HG03045 (cell line): ENCODE measurements at regions not wholly inside any gene's neighbourhood (a gene's known extent, or its start where the extent isn't known, plus 50 kb on each side); places are given as distances from the start of the nearest gene placed in this dataset.
"Not testable (repeated sequence)": the region's sequence is repeated elsewhere in the genome, so short reads cannot be mapped to it uniquely, and the experiment has no call there.

Source experiments
- ATAC-seq: cut with Tn5 transposase; IDR thresholded peaks from one replicate; pipeline ENCODE4 v1.9.1; 2021; ENCODE audit warnings: mild to moderate bottlenecking, moderate library complexity; ENCODE audit not compliant: unreplicated experiment

DNA sequence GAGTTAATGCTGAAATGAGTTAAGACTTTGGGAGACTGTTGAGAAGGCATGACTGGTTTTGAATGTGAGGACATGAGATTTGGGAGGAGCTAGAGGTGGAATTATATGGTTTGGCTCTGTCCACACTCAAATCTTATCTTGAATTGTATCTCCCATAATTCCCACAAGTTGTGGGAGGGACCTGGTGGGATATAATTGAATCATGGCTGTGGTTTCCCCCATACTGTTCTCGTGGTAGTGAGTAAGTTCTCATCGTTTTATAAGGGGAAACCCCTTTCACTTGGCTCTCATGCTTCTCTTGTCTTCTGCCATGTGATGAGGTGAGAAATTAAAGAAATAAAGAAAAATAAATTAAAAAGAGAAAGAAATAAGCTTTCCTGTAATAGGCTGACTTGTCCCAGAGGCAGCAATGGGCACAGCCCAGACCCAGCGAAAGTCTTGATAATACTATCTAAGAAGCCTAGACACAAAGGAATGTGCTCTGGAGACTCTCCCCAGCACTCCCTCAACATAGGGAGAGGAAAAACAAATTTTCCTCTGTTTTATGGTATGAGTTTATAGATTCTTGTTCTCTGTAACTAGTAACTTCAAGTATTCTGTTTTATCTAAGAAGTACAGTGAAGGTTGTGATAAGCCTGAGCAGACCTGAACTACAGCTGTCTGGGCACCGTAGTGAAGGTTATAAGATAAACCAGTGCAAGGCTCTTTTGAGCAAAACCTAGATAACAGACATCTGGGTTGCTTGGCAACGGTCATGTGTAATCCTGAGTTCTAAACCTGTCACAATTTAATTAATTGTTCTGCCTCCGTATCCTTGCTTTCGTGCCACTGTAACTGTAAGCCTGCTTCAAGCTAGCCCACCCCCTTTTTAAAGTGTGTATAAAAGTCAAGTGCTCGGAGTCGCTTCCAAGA, 88.9 kb upstream of the ECI2 start:
- ATAC-seq, result no peak

DNA sequence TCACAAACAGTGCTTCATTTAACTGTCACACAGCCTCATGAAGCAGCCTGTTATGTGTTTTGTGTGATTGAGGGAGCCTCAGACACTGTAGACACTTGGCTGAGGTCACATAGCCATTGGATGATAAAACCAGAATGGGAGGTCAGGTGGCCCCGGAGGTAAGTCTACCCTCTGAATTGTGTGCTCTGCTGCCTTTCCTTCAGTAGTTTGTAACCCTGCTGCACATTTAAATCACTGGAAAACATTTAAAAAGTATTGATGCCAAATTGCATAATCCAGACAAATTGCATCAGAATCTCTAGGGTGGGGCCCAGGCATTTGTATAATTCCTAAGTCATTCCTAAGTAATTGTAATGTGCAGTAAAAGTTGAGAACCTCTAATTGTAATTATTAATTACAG, 85.2 kb upstream of the ECI2 start:
- ATAC-seq, result no peak

- not testable (repeated sequence) for ATAC-seq
Observed at GRCh38 chr6:4218619-4219317, 83.4 kb upstream of the ECI2 start.

- ATAC-seq, result no peak
Observed at GRCh38 chr6:4212588-4212987, 77.2 kb upstream of the ECI2 start.

- no peak for ATAC-seq
Observed at GRCh38 chr6:4210629-4211419, 75.4 kb upstream of the ECI2 start.

DNA sequence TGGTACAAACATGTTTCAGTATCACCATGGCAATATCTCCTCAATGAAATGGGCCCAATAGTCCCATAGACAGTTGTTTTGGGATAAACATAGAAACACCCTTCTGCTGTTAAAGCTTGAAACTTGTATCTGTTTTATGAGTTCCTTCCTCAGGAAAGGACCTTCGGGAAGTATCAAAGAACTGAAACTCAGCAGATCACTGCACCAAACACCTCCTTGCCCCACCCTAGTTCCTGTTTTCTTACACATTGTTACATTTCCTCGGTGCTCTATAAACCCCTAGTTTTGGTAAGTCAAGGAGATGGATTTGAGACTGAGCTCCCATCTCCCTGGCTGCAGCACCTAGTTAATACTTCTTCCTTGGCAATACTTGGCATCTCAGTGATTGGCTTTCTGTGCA, 73.8 kb upstream of the ECI2 start:
- no peak for ATAC-seq

DNA sequence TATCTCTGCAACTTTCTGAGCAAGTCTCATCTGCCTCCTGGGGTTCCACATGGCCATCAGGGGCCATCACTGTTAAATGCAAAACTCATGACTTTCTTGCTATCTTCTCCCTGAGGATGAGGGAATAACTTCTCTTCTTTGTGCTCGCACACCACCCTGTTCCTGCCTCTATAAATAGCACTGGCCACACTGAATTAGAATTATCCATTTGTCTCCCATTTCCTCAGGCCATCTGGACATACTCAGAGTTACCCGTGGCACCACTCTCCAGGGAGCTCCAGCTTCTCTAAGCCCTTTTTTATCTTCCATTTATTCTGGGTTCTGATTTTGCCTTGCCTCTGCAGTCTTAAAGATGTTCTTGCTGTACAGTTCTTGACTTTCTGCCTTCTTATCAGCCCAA, 72.8 kb upstream of the ECI2 start:
- no peak for ATAC-seq

GRCh38 chr6:4203642-4204417, 68.5 kb upstream of the ECI2 start:
- ATAC-seq, result not testable (repeated sequence)

GRCh38 chr6:4192627-4193026, 57.3 kb upstream of the ECI2 start:
- ATAC-seq, result no peak

DNA sequence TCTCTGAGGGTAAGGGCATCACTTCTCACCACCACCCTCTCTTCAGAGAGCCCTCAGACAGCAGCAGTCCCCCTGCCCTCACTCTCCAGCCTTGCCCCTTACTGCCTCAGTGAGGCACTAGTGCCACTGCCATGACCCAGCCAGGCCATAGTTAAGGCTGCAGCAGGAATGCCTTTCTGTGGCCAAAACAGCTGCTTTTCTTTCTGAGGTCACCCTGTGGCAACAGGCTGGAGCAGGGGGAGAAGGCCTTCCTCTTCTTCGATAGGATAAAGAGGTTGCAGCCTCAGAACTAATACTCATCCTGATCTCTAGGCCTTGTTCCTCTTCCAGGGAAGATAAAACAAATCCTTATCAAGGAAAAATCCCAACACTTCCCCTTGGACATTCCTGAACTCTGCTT, 56.8 kb upstream of the ECI2 start:
- no peak for ATAC-seq

GRCh38 chr6:4191271-4191721, 55.9 kb upstream of the ECI2 start:
- no peak for ATAC-seq

GRCh38 chr6:4189249-4189648, 53.9 kb upstream of the ECI2 start:
- no peak for ATAC-seq

GRCh38 chr6:4188801-4189200, 53.4 kb upstream of the ECI2 start:
- no peak for ATAC-seq

GRCh38 chr6:4187480-4187879, 52.1 kb upstream of the ECI2 start:
- no peak for ATAC-seq

DNA sequence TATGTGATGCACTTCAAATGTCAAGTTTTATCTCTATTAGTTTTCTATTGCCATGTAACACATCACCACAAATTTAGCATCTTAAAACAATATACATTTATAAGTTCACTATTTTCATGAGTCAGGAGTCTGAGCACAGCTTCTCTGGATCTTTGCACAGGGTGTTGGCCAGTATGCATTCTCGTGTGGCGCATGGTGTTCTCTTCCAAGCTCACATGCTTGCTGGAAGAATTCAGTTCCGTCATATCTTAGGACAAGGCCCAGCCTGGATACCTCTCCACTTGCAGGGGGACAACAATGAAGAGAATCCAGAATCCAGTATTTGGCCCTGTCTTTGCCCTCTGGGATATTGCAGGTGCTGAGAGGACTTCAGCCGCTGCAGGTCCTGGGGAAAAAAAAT, 51.0 kb upstream of the ECI2 start:
- ATAC-seq, result no peak

GRCh38 chr6:4185846-4186245, 50.5 kb upstream of the ECI2 start:
- no peak for ATAC-seq

DNA sequence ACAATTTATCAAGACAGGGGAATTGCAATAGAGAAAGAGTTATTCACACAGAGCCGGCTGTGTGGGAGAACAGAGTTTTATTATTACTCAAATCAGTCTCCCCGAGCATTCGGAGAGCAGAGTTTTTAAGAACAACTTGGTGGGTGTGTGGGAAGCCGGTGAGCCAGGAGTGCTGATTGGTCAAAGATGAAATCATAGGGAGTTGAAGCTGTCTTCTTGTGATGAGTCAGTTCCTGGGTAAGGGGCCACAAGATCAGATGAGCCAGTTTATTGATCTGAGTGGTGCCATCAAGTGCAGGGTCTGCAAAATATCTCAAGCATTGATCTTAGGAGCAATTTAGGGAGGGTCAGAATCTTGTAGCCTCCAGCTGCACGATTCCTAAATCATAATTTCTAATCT, 50.0 kb upstream of the ECI2 start:
- no peak for ATAC-seq
